ENCODE measurements at regions not wholly inside any gene's neighbourhood (a gene's known extent, or its start where the extent isn't known, plus 50 kb on each side); places are given as distances from the start of the nearest gene placed in this dataset.

GRCh38 chr4:89625599-89626293 is 211.2 kb downstream of the SNCA start:
- TF ChIP-seq POLR2AphosphoS5 (IDR thresholded peaks at IDR 0.05; ENCODE audit: insufficient read depth, low read depth, low read length) (no peak), CTCF (IDR thresholded peaks at IDR 0.05; ENCODE audit: extremely low read depth in 1 of 2, insufficient read depth in 1 of 2, low read depth in 1 of 2, low read length in 2 of 2) (no peak), JUN (IDR thresholded peaks at IDR 0.05; ENCODE audit: borderline replicate concordance, insufficient read depth, insufficient read length, low read depth) (no peak), POLR2A (IDR thresholded peaks at IDR 0.05; ENCODE audit: low read depth, low read length) (no peak), EZH2 (IDR thresholded peaks at IDR 0.05; ENCODE audit: borderline replicate concordance, low read depth, low read length, severe bottlenecking) (no peak)
